ENCODE measurements at regions not wholly inside any gene's neighbourhood (a gene's known extent, or its start where the extent isn't known, plus 50 kb on each side); places are given as distances from the start of the nearest gene placed in this dataset.
"Not testable (repeated sequence)": the region's sequence is repeated elsewhere in the genome, so short reads cannot be mapped to it uniquely, and the experiment has no call there.

DNA sequence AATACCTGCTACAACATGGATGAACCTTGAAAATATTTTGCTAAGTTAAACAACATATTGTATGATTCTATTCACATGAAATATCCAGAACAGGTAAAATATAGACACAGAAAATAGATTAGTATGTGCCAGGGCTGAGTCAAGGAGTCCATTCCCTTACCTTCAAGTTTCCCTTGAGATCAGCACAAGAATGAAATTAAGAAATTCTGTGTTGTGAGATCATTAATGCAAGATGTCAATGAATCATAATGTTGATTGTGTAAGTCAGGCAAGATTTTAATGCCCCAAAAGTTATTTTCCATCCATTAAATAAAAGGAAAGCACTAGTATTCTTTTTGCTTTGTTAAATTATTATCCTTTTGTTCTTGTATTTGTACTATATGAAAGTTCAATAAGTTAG lies 139.4 kb downstream of the MRPL39 start:
- Histone ChIP-seq H4K20me1 (replicated peaks; ENCODE audit: insufficient read depth) (no peaks in the 10 kb centered on the region), H2AFZ (no peak overlapping the region), H3K4me3 (no peak overlapping the region), H3K4me1 (ENCODE audit: insufficient read depth) (no peaks in the 10 kb centered on the region), H3K36me3 (ENCODE audit: insufficient read depth) (no peaks in the 10 kb centered on the region), H3K79me2 (replicated peaks; ENCODE audit: insufficient read depth) (no peaks in the 10 kb centered on the region), H3K27me3 (ENCODE audit: insufficient read depth) (no peaks in the 10 kb centered on the region), H3K27ac (ENCODE audit: low read depth) (no peak overlapping the region), H3F3A (replicated peaks; ENCODE audit: low read depth) (no peaks in the 10 kb centered on the region), H3K9me2 (ENCODE audit: insufficient read depth) (no peaks in the 10 kb centered on the region), H3K4me2 (no peak overlapping the region)
- Mint-ChIP-seq H3K9me3 (peaks cover 8% of the 10 kb centered on the region), H3K27ac (no peak overlapping the region), H3K36me3 (ENCODE audit: low read depth) (no peaks in the 10 kb centered on the region), H3K4me1 (no peaks in the 10 kb centered on the region), H3K4me3 (no peak overlapping the region), H3K27me3 (ENCODE audit: insufficient read depth, low read depth, poor library complexity) (no peaks in the 10 kb centered on the region)
- no peak for DNase-seq (ENCODE audit: low spot score)
- no peak for ATAC-seq
- TF ChIP-seq, protein P1, sequence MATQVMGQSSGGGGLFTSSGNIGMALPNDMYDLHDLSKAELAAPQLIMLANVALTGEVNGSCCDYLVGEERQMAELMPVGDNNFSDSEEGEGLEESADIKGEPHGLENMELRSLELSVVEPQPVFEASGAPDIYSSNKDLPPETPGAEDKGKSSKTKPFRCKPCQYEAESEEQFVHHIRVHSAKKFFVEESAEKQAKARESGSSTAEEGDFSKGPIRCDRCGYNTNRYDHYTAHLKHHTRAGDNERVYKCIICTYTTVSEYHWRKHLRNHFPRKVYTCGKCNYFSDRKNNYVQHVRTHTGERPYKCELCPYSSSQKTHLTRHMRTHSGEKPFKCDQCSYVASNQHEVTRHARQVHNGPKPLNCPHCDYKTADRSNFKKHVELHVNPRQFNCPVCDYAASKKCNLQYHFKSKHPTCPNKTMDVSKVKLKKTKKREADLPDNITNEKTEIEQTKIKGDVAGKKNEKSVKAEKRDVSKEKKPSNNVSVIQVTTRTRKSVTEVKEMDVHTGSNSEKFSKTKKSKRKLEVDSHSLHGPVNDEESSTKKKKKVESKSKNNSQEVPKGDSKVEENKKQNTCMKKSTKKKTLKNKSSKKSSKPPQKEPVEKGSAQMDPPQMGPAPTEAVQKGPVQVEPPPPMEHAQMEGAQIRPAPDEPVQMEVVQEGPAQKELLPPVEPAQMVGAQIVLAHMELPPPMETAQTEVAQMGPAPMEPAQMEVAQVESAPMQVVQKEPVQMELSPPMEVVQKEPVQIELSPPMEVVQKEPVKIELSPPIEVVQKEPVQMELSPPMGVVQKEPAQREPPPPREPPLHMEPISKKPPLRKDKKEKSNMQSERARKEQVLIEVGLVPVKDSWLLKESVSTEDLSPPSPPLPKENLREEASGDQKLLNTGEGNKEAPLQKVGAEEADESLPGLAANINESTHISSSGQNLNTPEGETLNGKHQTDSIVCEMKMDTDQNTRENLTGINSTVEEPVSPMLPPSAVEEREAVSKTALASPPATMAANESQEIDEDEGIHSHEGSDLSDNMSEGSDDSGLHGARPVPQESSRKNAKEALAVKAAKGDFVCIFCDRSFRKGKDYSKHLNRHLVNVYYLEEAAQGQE (IDR thresholded peaks at IDR 0.05; ENCODE audit: unreplicated experiment): no peak
- TF ChIP-seq POLR2AphosphoS5 (IDR thresholded peaks at IDR 0.05; ENCODE audit: low read depth) (no peak), NANOG (IDR thresholded peaks at IDR 0.05; ENCODE audit: borderline replicate concordance) (no peak)

- H3K4me3 ChIP-seq; H3K9me3 Mint-ChIP-seq; H4K20me1 ChIP-seq (replicated peaks; ENCODE audit: insufficient read depth); H3K4me2 ChIP-seq; H3F3A ChIP-seq (replicated peaks; ENCODE audit: low read depth); H3K27ac Mint-ChIP-seq; H3K27me3 ChIP-seq (ENCODE audit: insufficient read depth); H3K27me3 Mint-ChIP-seq (ENCODE audit: insufficient read depth, low read depth, poor library complexity); H3K27ac ChIP-seq (ENCODE audit: low read depth); H3K4me1 ChIP-seq (ENCODE audit: insufficient read depth); H3K4me3 Mint-ChIP-seq; H3K36me3 ChIP-seq (ENCODE audit: insufficient read depth); H3K4me1 Mint-ChIP-seq; H3K9me2 ChIP-seq (ENCODE audit: insufficient read depth); ATAC-seq; H3K36me3 Mint-ChIP-seq (ENCODE audit: low read depth); H3K79me2 ChIP-seq (replicated peaks; ENCODE audit: insufficient read depth): not testable (repeated sequence)
- 0 out of 2 replicates have a peak overlapping the region, but pooled peaks have one; percentile 49 for H2AFZ ChIP-seq
- peak; percentile 3 for DNase-seq (ENCODE audit: low spot score)
Observed at GRCh38 chr21:25467071-25467470, 140.2 kb downstream of the MRPL39 start.

DNA sequence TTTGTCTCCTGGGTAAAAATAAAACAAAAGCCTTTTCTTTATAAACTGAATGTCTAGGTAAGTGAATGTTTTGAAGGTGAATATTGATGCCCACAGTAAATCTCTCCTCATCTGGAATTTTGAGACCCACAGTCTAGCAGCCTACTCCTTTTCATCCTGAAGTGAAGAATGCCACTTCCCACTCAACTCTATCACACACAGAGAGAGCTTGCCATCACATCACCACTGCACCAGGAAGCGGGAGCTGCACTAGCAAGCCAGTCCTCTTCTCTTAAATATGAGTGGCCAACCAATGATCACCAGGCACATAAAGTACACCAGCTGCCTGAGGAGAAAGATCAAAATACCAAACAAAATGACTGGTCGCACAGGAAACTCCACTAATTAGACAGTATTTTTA lies 140.8 kb downstream of the MRPL39 start:
- Mint-ChIP-seq H3K4me1 (no peaks in the 10 kb centered on the region), H3K9me3 (no peaks in the 10 kb centered on the region), H3K27ac (no peak overlapping the region), H3K36me3 (ENCODE audit: low read depth) (no peaks in the 10 kb centered on the region), H3K4me3 (no peak overlapping the region), H3K27me3 (ENCODE audit: insufficient read depth, low read depth, poor library complexity) (no peaks in the 10 kb centered on the region)
- Histone ChIP-seq H3K27me3 (ENCODE audit: insufficient read depth) (no peaks in the 10 kb centered on the region), H3K79me2 (replicated peaks; ENCODE audit: insufficient read depth) (no peaks in the 10 kb centered on the region), H3K27ac (ENCODE audit: low read depth) (no peak overlapping the region), H3K4me3 (no peak overlapping the region), H2AFZ (peak overlapping the region; percentile 49; the same call in 1 of the 2 replicates), H3K36me3 (ENCODE audit: insufficient read depth) (no peaks in the 10 kb centered on the region), H3K4me1 (ENCODE audit: insufficient read depth) (no peaks in the 10 kb centered on the region), H4K20me1 (replicated peaks; ENCODE audit: insufficient read depth) (no peaks in the 10 kb centered on the region), H3K4me2 (no peak overlapping the region), H3F3A (replicated peaks; ENCODE audit: low read depth) (no peaks in the 10 kb centered on the region), H3K9me2 (ENCODE audit: insufficient read depth) (no peaks in the 10 kb centered on the region)
- ATAC-seq (no peak), DNase-seq (ENCODE audit: low spot score) (no peak)
- TF ChIP-seq EZH2phosphoT487 (IDR thresholded peaks at IDR 0.05; ENCODE audit: unreplicated experiment) (no peak), ZNF331 (CRISPR knock-in tag; IDR thresholded peaks at IDR 0.05; ENCODE audit: low read depth) (no peak), ZNF114 (CRISPR knock-in tag; IDR thresholded peaks at IDR 0.05) (no peak)
- TF ChIP-seq, protein P2, sequence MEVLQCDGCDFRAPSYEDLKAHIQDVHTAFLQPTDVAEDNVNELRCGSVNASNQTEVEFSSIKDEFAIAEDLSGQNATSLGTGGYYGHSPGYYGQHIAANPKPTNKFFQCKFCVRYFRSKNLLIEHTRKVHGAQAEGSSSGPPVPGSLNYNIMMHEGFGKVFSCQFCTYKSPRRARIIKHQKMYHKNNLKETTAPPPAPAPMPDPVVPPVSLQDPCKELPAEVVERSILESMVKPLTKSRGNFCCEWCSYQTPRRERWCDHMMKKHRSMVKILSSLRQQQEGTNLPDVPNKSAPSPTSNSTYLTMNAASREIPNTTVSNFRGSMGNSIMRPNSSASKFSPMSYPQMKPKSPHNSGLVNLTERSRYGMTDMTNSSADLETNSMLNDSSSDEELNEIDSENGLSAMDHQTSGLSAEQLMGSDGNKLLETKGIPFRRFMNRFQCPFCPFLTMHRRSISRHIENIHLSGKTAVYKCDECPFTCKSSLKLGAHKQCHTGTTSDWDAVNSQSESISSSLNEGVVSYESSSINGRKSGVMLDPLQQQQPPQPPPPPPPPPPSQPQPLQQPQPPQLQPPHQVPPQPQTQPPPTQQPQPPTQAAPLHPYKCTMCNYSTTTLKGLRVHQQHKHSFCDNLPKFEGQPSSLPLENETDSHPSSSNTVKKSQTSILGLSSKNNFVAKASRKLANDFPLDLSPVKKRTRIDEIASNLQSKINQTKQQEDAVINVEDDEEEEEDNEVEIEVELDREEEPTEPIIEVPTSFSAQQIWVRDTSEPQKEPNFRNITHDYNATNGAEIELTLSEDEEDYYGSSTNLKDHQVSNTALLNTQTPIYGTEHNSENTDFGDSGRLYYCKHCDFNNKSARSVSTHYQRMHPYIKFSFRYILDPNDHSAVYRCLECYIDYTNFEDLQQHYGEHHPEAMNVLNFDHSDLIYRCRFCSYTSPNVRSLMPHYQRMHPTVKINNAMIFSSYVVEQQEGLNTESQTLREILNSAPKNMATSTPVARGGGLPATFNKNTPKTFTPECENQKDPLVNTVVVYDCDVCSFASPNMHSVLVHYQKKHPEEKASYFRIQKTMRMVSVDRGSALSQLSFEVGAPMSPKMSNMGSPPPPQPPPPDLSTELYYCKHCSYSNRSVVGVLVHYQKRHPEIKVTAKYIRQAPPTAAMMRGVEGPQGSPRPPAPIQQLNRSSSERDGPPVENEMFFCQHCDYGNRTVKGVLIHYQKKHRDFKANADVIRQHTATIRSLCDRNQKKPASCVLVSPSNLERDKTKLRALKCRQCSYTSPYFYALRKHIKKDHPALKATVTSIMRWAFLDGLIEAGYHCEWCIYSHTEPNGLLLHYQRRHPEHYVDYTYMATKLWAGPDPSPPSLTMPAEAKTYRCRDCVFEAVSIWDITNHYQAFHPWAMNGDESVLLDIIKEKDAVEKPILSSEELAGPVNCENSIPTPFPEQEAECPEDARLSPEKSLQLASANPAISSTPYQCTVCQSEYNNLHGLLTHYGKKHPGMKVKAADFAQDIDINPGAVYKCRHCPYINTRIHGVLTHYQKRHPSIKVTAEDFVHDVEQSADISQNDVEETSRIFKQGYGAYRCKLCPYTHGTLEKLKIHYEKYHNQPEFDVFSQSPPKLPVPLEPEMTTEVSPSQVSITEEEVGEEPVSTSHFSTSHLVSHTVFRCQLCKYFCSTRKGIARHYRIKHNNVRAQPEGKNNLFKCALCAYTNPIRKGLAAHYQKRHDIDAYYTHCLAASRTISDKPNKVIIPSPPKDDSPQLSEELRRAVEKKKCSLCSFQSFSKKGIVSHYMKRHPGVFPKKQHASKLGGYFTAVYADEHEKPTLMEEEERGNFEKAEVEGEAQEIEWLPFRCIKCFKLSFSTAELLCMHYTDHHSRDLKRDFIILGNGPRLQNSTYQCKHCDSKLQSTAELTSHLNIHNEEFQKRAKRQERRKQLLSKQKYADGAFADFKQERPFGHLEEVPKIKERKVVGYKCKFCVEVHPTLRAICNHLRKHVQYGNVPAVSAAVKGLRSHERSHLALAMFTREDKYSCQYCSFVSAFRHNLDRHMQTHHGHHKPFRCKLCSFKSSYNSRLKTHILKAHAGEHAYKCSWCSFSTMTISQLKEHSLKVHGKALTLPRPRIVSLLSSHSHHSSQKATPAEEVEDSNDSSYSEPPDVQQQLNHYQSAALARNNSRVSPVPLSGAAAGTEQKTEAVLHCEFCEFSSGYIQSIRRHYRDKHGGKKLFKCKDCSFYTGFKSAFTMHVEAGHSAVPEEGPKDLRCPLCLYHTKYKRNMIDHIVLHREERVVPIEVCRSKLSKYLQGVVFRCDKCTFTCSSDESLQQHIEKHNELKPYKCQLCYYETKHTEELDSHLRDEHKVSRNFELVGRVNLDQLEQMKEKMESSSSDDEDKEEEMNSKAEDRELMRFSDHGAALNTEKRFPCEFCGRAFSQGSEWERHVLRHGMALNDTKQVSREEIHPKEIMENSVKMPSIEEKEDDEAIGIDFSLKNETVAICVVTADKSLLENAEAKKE (CRISPR knock-in tag; IDR thresholded peaks at IDR 0.05): no peak

Data from GM23338 (cell line).